ENCODE measurements at regions not wholly inside any gene's neighbourhood (a gene's known extent, or its start where the extent isn't known, plus 50 kb on each side); places are given as distances from the start of the nearest gene placed in this dataset.
"Not testable (repeated sequence)": the region's sequence is repeated elsewhere in the genome, so short reads cannot be mapped to it uniquely, and the experiment has no call there.

DNA sequence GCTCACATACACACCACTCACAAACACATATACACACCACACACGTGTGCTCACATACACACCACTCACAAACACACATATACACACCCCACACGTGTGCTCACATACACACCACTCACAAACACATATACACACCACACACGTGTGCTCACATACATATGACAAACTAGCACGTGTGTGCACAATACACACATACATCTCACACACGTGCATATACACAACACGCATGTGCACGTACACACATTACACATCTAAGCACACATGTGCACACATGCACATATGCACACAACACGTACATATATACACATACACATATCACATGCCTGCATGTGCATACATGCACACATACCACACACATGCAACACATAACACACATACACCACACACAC, 78.3 kb upstream of the FOXK1 start:
- DNase-seq (ENCODE audit: low spot score) = no peak

GRCh38 chr7:4604456-4604940, 77.6 kb upstream of the FOXK1 start:
- no peak for DNase-seq (ENCODE audit: low spot score)
- ATAC-seq = no peak
- intact Hi-C loops (cut with DNase I) = no loop called here

More for the DNA sequence above, 78.3 kb upstream of the FOXK1 start:
- no peak for ATAC-seq
- intact Hi-C loops (cut with DNase I) = no loop called here

DNA sequence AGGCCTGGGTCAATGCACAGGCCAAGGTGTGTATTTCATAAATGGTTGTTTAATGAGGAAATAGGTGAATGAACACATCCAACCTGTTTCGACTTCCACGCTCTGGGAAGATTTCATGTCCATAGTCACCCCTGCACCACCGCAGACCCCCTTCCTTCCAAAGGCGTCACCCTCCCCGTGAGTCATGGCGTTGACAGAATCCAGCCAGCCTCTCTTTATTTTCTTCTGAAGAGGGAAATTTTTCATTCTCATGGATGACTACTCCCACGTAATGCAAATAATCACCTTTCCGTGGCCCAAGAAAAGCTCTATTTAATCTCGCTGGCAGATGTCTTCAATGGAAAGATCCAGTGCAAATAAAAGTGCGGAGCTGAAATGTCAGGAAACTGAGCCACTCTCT, 75.3 kb upstream of the FOXK1 start:
- DNase-seq (ENCODE audit: low spot score) = no peak
- intact Hi-C loops (cut with DNase I) = no loop called here
- no peak for ATAC-seq

DNA sequence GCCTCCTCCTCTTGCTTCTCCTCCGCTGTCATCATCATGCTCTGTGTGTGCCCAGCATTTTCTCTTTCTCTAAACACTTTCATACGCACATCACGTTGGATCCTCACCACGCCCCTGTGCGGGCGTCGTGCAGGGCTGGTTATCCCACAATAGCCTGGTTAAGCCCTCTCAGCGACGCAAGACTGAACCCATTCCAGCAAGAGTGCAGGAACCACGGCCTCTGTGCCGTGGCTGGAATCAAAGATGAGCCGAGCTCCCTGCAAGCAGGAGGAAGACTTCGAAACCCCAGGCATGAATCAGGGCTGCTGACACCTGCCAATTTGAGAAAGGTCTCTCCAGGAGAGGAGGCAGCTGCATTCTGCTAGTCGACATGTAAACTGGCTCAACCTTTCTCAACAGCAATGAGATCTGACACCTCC, 74.8 kb upstream of the FOXK1 start:
- DNase-seq (ENCODE audit: low spot score) = no peak
- intact Hi-C loops (cut with DNase I) = no loop called here
- no peak for ATAC-seq

DNA sequence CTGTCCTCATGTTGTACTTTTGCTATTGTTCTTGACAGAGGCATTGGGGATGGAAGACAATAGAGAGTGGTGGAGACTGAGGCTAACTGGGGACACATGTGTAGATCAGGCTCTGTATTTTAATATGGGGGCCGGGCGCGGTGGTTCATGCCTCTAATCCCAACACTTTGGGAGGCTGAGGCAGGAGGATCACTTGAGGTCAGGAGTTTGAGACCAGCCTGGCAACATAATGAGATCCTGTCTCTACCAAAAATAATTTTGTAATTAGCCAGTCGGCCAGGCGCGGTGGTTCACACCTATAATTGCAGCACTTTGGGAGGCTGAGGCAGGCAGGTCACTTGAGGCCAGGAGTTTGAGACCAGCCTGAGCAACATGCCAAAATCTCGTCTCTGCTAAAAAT, 72.5 kb upstream of the FOXK1 start:
- intact Hi-C loops (cut with DNase I); ATAC-seq: not testable (repeated sequence)
- DNase-seq (ENCODE audit: low spot score) = peak; percentile 40

- DNase-seq (ENCODE audit: low spot score) = no peak
- intact Hi-C loops (cut with DNase I) = no loop called here
Measured at GRCh38 chr7:4610768-4611467, 71.2 kb upstream of the FOXK1 start.

GRCh38 chr7:4612237-4612636, 69.9 kb upstream of the FOXK1 start:
- DNase-seq (ENCODE audit: low spot score) = no peak
- no peak for ATAC-seq
- intact Hi-C loops (cut with DNase I) = no loop called here

More at GRCh38 chr7:4610768-4611467, 71.2 kb upstream of the FOXK1 start:
- peak; percentile 77 for ATAC-seq

GRCh38 chr7:4612939-4613841, 68.9 kb upstream of the FOXK1 start:
- ATAC-seq = peak; percentile 31
- DNase-seq (ENCODE audit: low spot score) = no peak
- intact Hi-C loops (cut with DNase I) = no loop called here

DNA sequence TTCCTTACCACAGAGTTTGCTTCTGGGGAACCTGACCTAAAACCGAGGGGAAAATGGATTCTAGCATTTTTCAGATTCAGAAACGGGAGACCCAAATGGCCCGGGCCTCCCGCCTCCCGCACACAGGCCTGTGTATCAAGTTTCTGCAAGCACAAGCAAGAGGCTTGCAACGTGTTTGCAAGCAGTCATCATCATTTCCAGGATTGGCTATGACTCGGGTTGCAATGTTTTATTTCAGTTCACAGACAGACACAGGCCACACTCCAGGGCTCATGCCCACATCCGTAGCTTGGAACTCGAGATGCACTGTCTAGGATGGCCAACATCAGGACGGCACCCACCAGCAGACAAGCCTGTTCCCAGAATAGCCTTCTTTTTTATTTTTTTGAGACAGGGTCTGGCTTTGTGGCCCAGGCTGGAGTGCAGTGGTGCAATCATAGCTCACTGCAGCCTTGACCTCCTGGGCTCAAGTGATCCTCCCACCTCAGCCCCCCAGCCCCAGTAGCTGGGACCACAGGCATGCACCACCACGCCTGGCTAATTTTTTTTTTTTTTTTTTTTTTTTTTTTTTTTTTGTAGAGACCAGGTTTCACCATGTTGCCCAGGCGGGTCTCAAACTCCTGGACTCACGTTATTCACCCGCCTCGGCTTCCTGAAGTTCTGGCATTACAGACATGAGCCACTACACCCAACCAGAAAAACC, 68.1 kb upstream of the FOXK1 start:
- no peak for DNase-seq (ENCODE audit: low spot score)
- ATAC-seq = peak; percentile 69
- intact Hi-C loops (cut with DNase I) = no loop called here

- no peak for ATAC-seq
- DNase-seq (ENCODE audit: low spot score) = no peak
- intact Hi-C loops (cut with DNase I) = no loop called here
Measured at GRCh38 chr7:4616116-4616515, 66.0 kb upstream of the FOXK1 start.

DNA sequence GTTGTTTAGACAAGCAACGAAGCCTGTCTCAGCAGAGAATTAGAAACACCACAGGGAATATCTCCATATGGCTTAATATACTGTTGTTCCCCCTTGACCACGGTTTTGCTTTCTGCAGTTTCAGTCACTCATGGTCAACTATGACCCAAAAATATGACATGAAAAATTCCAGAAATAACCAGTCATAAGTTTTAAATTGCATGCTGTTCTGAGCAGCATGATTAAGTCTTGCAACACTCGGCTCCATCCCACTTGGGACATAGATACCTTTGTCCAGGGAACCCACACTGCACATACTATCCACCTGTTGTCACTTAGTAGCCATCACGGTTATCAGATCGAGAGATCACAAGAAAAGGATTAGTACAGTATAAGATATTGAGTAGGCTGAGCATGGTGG, 60.7 kb upstream of the FOXK1 start:
- ATAC-seq = no peak
- DNase-seq (ENCODE audit: low spot score) = no peak
- intact Hi-C loops (cut with DNase I) = no loop called here

GRCh38 chr7:4626318-4626845, 55.7 kb upstream of the FOXK1 start:
- DNase-seq (ENCODE audit: low spot score) (no peak), ATAC-seq (no peak)
- intact Hi-C loops (cut with DNase I) = no loop called here

- intact Hi-C loops (cut with DNase I) = no loop called here
- no peak for DNase-seq (ENCODE audit: low spot score)
Measured at GRCh38 chr7:4629287-4629895, 52.7 kb upstream of the FOXK1 start.

DNA sequence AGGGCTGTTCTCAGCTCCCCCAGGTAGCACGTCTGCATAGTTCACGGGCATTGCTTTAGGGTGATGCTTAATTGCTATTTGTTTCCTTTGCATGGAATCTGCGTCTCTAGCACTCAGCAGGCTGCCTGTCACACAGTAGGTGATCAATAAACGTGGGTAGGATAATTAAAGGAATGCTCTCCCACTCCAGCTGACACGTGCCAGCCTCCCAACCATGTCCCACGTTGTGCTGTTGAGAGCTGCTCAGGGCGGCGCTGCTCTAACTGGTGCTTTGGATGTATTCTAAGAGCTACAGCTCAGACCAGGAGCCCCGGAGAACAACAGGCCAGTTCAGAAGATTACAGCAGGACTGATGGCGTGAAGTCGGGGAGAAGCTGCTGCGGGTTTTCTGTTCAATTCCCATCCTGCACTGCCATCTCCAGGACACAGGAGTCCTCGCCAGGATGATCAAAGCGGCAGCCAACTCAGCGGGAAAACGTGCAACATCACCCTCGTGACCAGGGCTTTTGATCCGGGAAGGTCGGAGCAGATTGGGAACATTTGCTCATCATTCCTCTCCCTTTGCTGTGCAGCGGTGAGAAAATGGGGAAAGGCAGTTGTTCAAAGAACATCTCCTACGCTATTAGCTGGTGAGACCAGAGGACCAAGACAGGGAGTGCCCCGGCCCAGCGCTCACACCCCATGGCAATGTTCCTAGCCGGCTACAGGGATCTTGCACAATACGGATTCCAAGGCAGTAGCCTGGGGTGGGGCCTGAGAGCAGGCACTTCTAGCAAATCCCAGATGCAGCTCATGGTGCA, 50.5 kb upstream of the FOXK1 start:
- DNase-seq (ENCODE audit: low spot score) (peak; percentile 87), ATAC-seq (peak; percentile 99)
- intact Hi-C loops (cut with DNase I) = no loop called here

More at GRCh38 chr7:4629287-4629895, 52.7 kb upstream of the FOXK1 start:
- ATAC-seq = no peak

Data from sciatic nerve (tissue), 2 donors.